GM18858 (cell line): ENCODE measurements at regions not wholly inside any gene's neighbourhood (a gene's known extent, or its start where the extent isn't known, plus 50 kb on each side); places are given as distances from the start of the nearest gene placed in this dataset.
"Not testable (repeated sequence)": the region's sequence is repeated elsewhere in the genome, so short reads cannot be mapped to it uniquely, and the experiment has no call there.

Source experiments
- ATAC-seq: cut with Tn5 transposase; IDR thresholded peaks from one replicate; pipeline ENCODE4 v1.9.1; 2021; ENCODE audit not compliant: unreplicated experiment

DNA sequence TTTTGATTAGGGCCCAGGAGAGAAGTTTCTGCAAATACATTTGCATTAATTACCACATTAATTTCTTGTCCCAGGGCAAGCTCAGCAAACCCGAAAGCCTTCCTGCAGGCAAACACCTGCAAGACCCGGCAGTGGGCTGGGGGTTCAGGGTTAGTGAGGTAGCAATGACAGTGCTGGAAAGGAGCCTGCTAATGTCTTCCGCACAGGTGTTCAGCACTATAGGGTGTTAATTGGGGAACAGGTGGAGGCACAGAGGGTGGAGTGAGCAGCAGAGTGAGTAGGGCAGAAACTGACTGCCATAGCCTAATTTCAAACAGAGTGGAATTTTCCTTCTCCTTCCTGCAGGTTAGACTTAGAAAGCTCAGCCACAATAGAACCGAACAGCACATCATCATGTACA, 50.9 kb upstream of the UBASH3B start:
- no peak for ATAC-seq

DNA sequence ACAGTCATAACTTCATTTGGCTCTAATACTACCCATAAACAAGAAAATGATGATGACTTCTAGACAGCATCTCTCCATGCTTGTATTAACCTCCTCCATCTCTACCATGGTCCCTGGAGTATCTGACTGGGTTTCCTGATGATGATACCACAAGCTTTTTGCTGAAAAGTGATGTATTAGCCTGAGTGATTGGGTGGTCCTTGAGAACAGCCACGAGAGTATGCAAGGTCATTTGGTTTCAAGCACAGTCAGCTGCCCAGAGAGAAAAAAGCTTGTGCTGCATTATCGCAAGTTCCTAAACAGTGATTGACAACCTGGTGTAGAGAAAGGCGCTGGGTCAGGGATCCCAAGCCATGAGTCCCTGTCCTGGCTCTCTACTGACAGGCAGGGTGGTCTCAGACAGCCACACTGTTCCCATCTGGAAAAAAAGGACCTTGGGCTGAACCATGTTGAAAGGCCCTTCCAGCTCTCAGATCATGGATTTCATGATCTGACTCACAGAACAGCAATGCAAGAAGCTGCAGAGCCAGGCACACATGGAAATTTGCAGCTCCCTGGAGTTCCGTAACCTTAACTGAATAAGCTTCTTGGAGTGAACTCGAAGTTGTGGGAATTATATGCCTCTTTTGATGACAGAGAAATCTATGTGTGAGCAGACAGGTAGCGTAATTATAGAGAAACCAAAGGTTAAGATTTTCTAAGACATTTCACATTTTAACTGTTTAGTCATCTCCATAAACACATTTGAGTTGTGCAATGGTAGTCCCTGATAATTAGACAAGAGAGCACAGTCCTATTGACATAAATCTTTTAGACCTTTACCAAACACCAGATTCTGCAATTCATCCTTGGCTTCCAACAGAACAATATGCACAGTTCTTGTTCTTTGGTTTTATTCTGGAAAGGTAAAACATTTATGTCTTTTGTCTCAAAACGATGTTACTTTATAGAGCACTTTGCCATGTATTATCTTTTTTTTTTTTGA, 54.1 kb upstream of the UBASH3B start:
- ATAC-seq: no peak

DNA sequence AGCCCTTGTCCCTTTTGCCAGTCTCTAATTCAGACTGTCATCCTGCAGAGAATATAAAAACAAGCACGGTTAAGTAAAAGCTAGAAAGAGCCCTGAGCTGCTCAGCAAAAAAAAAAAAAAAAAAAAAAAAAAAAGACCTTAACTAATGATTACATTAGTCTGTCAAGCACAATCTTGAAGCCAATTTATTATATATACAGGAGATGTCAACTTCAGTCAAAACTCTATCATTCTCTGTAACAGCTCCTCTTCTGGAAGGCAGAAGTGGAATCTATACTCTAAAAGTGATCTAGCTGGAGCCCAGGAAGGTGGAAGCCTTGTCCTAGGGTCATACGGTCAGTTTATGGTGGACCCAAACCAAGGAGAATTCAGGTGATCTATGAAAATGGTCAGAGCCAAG, 55.2 kb upstream of the UBASH3B start:
- ATAC-seq: no peak

DNA sequence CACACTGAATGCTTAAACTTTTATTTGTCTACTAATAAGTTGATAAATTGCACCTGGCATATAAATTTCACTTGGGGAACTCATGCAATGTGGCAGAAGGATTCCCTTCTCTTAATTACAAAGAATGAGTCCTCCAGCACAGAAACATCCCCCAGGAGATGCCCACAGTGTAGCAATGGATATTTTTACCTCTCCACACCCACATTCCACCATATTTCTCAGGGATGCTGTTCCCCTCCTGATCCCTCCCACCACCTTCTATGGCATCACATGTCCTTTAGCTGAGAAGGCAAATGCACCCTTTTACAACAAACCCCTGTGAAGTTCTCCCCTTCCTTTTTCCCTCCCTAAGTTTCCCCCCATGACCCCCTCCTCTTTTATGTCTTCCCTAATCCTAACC, 56.1 kb upstream of the UBASH3B start:
- no peak for ATAC-seq

DNA sequence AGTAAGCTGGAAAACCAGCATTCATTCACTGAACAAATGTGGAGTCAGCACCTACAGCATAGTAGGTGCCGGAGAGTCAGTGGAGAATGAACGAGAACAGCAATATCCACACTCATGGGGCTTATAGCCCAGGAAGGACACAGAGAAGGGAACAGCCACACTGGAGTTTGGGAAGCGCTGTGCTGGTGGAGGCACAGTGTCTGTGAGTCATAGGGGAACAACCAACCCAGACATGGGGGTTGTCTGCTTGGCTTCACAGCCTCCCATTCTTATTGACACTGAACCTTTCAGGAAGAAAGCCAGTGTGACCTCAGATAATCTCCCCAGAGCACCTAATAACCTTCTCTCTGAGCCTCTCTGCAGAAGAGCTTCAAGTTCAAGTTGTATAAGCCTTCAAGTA, 56.6 kb upstream of the UBASH3B start:
- ATAC-seq: no peak

DNA sequence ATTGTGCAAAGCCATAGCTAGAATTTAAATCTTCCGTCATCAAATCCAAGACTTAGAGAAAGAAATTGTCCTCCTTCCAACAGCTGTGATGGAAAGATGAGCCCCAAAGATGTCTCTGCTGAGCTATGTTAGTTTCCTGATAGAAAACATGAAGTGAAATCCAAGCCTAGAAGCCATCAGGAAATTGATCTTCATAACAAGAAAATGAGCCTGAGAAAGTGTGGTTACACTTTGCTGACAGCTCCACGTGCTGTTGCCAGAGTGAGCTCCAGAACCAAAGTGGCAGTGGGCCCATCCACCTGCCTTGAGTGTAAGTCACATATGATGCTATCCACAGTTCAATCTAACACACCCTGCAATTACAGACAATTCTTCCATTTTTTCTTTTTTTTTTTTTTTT, 58.0 kb upstream of the UBASH3B start:
- ATAC-seq: no peak

DNA sequence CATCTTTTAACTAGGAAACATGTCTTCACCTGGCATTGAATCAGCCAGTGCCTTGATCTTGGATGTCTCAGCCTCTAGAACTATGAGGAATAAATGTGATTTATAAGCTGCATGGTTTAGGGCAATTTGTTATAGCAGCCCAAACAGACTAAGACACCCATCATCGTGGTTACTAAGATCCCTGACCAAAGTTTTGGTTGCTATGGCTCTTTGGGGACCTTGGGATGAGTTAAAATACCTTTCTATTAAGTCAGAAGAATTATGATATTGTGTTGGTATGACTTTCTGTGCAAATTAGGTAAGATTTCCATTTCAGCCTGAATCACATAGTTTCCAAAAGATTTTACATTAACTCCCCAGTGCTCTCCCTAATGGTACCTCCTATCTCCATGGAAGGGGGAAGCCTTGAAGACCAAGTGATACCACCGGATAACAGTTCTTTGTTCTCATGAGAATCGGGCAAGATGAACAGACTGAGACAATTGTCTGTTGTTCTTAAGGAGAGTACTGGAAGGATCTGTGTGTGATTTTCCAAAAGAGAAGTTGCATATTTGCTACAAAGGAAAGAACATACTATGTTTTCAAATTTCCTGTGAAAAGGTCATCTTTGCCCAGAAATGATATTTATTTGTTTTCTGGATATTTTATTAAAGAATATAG, 60.4 kb upstream of the UBASH3B start:
- ATAC-seq: no peak

DNA sequence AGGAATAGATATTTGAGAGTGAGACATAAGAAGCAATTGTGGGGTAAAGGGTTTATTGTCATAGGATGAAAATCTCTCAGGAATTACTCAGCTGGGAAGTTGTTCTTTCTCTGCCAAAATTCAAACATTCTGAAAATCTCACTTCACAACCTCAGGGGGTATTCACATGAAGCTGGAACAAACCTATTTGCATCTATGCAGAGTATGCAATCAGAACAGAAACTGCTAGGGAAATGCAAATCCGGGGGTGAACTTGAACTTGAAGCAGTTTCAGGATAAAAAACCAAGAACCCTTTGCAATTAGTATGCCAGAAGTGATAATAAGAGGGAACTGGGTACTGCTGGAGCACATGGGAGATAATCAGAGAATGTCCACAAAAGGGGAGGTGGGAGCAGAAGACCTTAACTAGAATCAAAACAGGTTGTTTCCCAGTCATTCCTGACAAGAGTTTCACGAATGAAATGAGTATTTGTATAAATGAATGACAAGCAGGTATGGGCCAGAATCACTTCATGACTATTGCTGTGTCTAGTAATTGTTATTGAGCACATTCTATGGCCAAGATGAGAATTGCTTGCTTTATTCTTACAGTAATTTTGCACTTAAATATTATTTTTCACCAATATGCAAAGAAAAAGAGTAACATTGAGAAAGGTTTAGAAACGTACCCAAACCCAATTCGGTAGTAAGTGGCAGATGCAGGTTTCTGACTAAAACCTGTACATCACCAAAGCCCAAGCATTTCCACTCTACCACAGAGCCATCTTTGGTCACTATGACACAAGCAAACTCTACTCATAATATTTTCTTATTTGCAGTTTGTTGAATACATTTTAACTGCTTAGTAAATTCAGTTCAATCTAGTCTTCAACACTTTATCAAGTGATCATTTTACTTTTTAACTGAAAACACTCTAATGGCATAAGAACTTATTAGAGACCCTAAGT, 61.8 kb upstream of the UBASH3B start:
- ATAC-seq: no peak

DNA sequence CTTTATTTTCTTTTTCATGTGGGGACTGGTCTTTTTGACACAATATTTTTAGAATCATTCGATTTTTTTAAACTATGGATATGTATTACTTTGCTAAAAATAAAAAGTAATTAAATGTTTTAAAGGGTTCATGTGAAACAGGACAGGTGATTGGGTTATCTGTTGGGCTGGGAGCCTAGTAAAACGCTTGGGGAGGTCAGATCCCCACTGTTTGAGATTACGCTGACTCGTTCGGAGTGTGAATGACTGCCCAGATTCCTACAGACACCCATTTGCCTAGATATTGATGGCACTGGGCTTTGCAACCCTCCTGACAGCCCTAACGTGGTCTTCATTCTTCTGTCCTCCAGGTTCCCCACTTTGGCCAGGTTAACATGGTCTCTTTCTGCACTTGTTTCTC, 62.9 kb upstream of the UBASH3B start:
- ATAC-seq: no peak

DNA sequence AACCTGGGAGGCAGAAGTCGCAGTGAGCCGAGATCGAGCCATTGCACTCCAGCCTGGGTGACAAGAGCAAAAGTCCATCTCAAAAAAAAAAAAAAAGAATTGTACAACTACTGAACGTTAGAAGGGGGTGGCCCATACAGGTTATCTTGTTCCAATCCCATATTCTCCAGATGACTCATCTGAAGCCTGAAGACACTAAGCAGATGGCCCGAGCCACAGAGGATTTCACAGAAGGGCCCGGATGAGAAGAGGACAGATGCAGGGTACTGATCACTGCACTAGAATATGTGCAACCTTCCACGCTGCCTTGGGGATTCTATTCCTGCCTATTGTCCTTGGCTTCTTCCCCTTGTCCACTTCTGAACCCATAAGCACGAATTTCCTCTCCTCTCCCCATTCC, 70.9 kb upstream of the UBASH3B start:
- no peak for ATAC-seq

DNA sequence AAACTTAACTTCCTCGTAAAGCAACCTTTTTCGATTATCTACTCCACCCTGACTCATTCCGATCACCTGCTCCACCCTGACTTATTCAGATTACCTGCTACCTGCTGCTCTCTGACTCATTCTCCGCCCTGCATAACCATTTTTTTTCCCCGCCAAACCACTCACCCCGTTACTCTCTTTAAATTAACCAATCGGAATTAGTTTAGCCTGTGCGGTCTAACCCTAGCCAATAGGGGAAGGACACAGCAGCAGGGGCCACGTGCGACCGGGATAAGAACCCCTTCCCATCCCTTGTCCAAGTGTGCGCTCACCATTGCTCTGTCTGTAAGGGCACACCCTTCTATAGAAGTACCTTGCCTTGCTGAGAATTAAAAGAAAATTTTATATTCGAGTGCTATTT, 75.5 kb upstream of the UBASH3B start:
- ATAC-seq: not testable (repeated sequence)

DNA sequence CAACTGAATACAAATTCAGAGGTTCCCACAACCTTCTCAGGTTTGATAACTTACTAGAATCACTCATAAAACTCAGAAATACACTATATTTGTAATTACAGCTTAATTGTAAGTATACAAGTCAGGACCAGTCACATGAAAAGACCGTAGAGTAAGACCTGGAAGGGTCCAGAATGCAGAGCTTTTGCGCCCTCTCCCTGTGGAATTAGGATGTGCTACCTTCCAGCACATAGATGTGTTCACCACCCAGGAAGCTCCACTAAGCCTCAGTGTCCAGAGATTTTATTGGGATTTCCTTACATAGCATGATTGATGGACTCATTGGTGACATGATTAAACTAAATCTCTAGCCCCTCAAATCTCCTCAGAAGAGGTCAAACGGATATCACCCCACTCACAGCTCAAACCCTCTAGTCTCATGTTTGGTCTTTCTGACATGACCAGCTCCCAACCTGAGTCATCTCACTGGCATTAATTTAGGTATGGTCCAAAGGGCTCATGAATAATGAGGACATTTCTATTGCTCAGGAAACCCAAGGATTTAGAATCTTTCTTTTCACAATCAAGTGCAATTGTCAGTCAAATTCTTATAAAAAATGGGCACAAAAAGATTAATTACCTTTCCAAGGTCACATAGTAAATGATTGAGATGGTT, 77.2 kb upstream of the UBASH3B start:
- no peak for ATAC-seq

DNA sequence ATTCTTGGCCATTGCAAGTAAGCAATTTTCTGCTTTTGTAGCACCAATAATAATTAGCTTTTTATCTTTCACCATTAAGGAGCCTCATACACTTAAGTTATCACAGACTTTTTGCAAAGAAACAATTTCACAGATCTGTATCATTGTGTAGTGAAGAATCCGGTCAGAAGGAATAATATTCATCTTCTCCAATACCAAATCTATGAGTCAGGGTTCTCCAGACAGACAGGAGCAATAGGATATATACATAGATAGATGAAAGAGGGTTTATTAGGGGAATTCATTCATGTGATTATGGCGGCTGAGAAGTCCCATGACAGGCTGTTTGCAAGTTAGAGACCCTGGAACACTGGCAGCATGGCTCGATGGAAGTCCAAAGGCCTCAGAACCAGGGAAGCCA, 82.9 kb upstream of the UBASH3B start:
- no peak for ATAC-seq

DNA sequence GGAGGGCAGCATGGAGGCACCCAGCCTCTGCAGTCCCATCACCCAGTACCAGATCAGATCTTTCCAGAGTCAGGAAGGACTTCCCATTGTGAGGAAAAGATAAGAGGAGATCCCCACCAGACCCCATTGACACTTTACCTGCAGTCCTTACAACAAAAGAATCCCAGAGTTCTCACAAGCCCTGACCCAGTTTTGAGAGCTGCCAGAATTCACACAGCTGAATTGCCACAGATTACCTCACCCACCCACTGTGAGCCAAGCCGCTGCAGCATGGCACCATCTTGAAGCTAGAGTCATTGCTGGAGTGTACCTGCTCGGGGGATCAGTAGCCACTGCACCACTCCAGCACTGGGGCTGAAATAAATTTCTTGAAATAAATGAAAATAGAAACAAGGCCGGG, 91.8 kb upstream of the UBASH3B start:
- no peak for ATAC-seq

DNA sequence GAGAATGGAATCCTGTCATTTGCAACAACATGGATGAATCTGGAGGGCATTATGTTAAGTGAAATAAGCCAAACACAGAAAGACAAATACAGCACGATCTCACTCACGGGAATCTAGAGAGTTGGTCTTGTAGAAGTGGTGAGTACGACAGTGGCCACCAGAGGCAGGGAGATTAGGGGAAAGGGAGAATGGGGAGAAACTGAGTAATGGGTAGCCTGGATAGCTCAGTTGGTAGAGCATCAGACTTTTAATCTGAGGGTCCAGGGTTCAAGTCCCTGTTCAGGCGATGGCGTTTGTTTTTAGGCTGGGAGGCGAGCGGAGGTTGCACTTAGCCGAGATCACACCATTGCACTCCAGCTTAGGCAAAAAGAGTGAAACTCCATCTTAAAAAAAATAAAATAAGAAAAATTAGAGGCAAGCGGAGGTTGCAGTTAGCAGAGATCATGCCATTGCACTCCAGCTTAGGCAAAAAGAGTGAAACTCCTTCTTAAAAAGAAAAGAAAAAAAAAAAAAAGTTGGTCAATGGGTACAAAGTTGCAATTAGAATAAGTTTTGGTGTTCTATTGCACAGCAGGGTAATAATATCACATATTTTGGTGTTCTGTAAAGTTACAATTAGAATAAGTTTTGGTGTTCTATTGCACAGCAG, 95.7 kb upstream of the UBASH3B start:
- no peak for ATAC-seq

DNA sequence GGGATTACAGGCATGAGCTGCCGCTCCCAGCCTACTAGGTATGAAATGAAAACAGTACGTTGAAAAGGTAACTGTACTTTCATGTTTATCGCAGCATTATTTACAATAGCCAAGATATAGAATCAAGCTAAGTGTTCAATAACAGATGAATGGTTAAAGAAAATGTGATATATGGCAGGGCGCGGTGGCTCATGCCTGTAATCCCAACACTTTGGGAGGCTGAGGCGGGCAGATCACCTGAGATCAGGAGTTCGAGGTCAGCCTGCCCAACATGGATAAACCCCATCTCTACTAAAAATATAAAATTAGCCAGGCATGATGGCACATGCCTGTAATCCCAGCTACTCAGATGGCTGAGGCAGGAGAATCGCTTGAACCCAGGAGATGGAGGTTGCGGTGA, 96.3 kb upstream of the UBASH3B start:
- ATAC-seq: not testable (repeated sequence)

DNA sequence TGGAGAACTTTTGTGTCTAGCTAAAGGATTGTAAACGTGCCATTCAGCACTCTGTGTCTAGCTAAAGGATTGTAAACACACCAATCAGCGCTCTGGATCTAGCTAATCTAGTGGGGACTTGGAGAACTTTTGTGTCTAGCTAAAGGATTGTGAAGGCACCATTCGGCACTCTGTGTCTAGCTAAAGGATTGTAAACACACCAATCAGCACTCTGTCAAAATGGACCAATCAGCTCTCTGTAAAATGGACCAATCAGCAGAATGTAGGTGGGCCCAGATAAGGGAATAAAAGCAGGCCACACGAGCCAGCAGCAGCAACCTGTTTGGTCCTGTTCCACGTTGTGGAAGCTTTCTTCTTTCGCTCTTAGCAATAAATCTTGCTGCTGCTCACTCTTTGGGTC, 98.4 kb upstream of the UBASH3B start:
- not testable (repeated sequence) for ATAC-seq

DNA sequence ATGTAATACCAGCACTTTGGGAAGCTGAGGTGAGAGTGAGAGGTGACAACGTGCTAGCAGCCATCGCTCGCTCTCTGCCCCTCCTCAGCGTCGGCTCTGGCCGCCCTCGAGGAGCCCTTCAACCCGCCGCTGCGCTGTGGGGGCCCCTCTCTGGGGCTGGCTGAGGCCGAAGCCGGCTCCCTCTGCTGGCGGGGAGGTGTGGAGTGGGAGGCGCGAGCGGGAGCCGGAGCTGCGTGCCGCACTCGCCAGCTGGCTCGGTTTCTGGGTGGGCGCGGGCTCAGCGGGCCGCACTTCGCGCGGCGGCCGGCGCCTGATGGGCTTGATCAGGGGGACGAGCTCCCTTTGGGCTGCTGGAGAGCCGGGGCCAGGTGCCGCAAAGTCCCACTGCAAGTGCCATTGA, 98.9 kb upstream of the UBASH3B start:
- no peak for ATAC-seq

DNA sequence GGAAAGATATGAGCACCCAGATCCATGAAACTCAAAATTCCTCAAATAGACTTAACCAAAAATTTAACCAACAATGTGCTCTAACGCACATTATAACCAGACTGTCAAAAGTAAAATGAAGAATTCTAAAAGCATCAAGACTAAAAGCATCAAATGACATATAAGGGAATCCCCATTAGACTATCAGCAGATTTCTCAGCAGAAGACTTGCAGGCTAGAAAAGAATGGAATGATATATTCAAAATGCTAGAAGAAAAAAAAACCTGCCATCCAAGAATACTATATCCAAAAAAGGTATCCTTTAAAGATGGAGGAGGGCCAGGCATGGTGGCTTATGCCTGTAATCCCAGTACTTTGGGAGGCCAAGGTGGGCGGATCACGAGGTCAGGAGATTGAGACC, 117.5 kb upstream of the UBASH3B start:
- ATAC-seq: no peak

DNA sequence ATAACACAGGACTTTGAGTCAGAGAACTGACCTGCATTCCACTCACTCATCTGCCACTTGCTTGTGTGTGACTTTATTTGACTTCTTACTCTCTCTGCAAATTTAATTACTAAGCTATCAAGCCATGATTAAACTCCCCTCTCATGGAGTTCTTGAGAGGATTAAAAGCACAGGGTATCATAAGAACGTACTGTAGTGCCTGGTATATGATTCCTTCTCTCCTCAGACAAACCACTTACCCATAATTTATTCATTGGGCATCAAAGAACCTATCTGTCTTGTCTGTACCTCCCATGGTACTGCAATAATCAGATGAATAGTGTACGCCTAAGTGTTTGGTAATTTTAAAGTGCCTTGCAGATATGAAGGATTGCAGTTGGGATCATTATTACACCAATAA, 130.6 kb upstream of the UBASH3B start:
- no peak for ATAC-seq
